ENCODE measurements at regions not wholly inside any gene's neighbourhood (a gene's known extent, or its start where the extent isn't known, plus 50 kb on each side); places are given as distances from the start of the nearest gene placed in this dataset.

DNA sequence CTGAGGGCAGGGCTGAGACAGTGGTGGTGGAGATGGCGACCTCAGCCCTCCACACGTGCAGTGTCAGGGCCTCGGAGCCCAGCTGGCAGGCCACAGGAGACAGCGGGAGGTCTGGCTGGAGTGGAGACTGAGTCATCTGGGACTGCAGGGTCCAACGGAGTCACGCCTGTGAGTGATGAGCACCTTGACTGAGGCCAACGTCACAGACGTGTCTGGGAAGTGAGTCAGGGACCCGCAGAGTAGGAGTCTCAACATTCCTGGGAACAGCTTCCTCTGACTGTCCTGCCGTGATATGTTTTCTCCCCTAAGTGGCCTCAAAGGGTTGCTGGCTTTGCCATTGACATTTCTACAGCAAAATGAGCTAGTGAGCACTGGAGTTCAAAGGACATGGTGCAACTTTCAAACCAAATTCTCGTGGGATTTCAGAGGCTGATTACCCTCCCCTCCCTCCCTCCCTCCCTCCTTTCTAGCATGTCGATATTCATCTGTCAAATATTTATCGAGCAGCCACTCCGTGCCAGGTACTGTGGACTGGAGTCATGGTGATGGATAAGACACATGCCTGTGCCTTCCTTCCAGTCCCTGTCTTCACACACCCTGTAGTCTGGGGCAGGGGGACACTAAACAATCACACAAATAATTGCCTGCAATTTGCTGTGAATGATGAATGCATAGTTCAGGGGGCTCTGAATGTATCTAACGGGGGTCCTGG is 53.3 kb upstream of the AMOTL2 start:
- TF ChIP-seq, protein P1, sequence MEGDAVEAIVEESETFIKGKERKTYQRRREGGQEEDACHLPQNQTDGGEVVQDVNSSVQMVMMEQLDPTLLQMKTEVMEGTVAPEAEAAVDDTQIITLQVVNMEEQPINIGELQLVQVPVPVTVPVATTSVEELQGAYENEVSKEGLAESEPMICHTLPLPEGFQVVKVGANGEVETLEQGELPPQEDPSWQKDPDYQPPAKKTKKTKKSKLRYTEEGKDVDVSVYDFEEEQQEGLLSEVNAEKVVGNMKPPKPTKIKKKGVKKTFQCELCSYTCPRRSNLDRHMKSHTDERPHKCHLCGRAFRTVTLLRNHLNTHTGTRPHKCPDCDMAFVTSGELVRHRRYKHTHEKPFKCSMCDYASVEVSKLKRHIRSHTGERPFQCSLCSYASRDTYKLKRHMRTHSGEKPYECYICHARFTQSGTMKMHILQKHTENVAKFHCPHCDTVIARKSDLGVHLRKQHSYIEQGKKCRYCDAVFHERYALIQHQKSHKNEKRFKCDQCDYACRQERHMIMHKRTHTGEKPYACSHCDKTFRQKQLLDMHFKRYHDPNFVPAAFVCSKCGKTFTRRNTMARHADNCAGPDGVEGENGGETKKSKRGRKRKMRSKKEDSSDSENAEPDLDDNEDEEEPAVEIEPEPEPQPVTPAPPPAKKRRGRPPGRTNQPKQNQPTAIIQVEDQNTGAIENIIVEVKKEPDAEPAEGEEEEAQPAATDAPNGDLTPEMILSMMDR (IDR thresholded peaks at IDR 0.05): no peak
- no peak for TF ChIP-seq POLR2A (IDR thresholded peaks at IDR 0.05)
